IMR-90 (cell line): ENCODE measurements at regions not wholly inside any gene's neighbourhood (a gene's known extent, or its start where the extent isn't known, plus 50 kb on each side); places are given as distances from the start of the nearest gene placed in this dataset.

Source experiments
- ATAC-seq: fragments of 200-7000 bp; cut with Tn5 transposase; 2 replicates; pipeline ENCODE4 v1.9.1; 2020; ENCODE audit warnings: low read depth, mild to moderate bottlenecking, moderate library complexity
- BruUV-seq: library from RNA; stranded (reverse); fragments of 400-500 nt; replicated peaks from 2 replicates; lab custom pipeline; 2021; lab: Mats Ljungman, UMichigan
- CTCF ChIA-PET: fragments of 300-600 bp; formaldehyde crosslinking; extraction: SDS; loops from one replicate; lab custom pipeline; 2021; ENCODE audit warnings: antibody characterized with exemption; lab: Yijun Ruan, JAX
- POLR2A ChIA-PET: fragments of 300-600 bp; sonication (Branson Sonifier 250); formaldehyde crosslinking; loops from one replicate; lab custom pipeline; 2022; ENCODE audit warnings: antibody characterized with exemption; ENCODE audit not compliant: unreplicated experiment; lab: Charles Lee
- DNase-seq: peaks from one replicate; pipeline ENCODE4 v3.0.0; 2013
- H2AFZ ChIP-seq: replicated peaks from 2 replicates; pipeline ENCODE3; 2013; ENCODE audit warnings: low read length, mild to moderate bottlenecking; ENCODE audit not compliant: poor library complexity
- H2AK5ac ChIP-seq: 2 replicates; pipeline ENCODE4 v1.6.1; 2013; ENCODE audit warnings: low read depth, low read length, inconsistent platforms
- H2AK9ac ChIP-seq: replicated peaks from 2 replicates; pipeline ENCODE3; 2013; ENCODE audit warnings: mild to moderate bottlenecking, low read depth, low read length, moderate library complexity; ENCODE audit not compliant: poor library complexity
- H2BK120ac ChIP-seq: 2 replicates; pipeline ENCODE4 v1.6.1; 2013; ENCODE audit warnings: low read depth, low read length, inconsistent platforms
- H2BK15ac ChIP-seq: 3 replicates; pipeline ENCODE4 v1.6.1; 2013; ENCODE audit warnings: low read depth, low read length, inconsistent platforms
- H2BK20ac ChIP-seq: 2 replicates; pipeline ENCODE4 v1.6.1; 2013; ENCODE audit warnings: low read depth, mild to moderate bottlenecking, inconsistent platforms, low read length, moderate library complexity
- H2BK5ac ChIP-seq: 2 replicates; pipeline ENCODE4 v1.6.1; 2013; ENCODE audit warnings: mild to moderate bottlenecking, low read depth, low read length, inconsistent platforms; ENCODE audit not compliant: poor library complexity, severe bottlenecking
- H3K14ac ChIP-seq: replicated peaks from 2 replicates; pipeline ENCODE4 v1.6.1; 2013; ENCODE audit warnings: low read depth, low read length, inconsistent platforms
- H3K18ac ChIP-seq: 2 replicates; pipeline ENCODE4 v1.6.1; 2013; ENCODE audit warnings: low read depth, low read length, control low read depth
- H3K23ac ChIP-seq: 2 replicates; pipeline ENCODE4 v1.6.1; 2013; ENCODE audit warnings: low read depth, low read length, inconsistent platforms
- H3K27ac ChIP-seq: 2 replicates; pipeline ENCODE4 v1.5.1; 2013; ENCODE audit warnings: mild to moderate bottlenecking, control low read depth, low read length; ENCODE audit not compliant: insufficient read depth
- H3K27me3 ChIP-seq: 2 replicates; pipeline ENCODE4 v1.6.1; 2013; ENCODE audit warnings: low read length; ENCODE audit not compliant: control insufficient read depth, insufficient read depth
- H3K36me3 ChIP-seq: 2 replicates; pipeline ENCODE4 v1.6.1; 2013; ENCODE audit warnings: low read length, mixed read lengths; ENCODE audit not compliant: control insufficient read depth, insufficient read depth
- H3K4ac ChIP-seq: 2 replicates; pipeline ENCODE4 v1.6.1; 2013; ENCODE audit warnings: low read depth, low read length, inconsistent platforms
- H3K4me1 ChIP-seq: 2 replicates; pipeline ENCODE4 v1.6.1; 2013; ENCODE audit warnings: low read length, mixed read lengths; ENCODE audit not compliant: control insufficient read depth, insufficient read depth
- H3K4me2 ChIP-seq: 2 replicates; pipeline ENCODE4 v1.6.1; 2013; ENCODE audit warnings: low read depth, mild to moderate bottlenecking, control low read depth, low read length, moderate library complexity
- H3K4me3 ChIP-seq: 2 replicates; pipeline ENCODE4 v1.5.1; 2013; ENCODE audit warnings: low read depth, mild to moderate bottlenecking, control low read depth, low read length, moderate library complexity; ENCODE audit not compliant: insufficient read depth
- H3K56ac ChIP-seq: 2 replicates; pipeline ENCODE4 v1.6.1; 2013; ENCODE audit warnings: low read length, inconsistent platforms; ENCODE audit not compliant: insufficient read depth; ENCODE audit errors: extremely low read depth
- H3K79me1 ChIP-seq, 2 experiments: 2 replicates each; pipeline ENCODE4 v1.6.1; 2013; ENCODE audit warnings: low read length in 2 of 2, inconsistent platforms in 1 of 2, low read depth in 1 of 2
- H3K9ac ChIP-seq: 2 replicates; pipeline ENCODE4 v1.6.1; 2013; ENCODE audit warnings: low read depth, low read length, control low read depth
- H3K9me1 ChIP-seq: 2 replicates; pipeline ENCODE4 v1.6.1; 2013; ENCODE audit warnings: low read length, inconsistent platforms; ENCODE audit not compliant: insufficient read depth
- H3K9me3 ChIP-seq: 2 replicates; pipeline ENCODE4 v1.6.1; 2013; ENCODE audit warnings: low read length; ENCODE audit not compliant: control insufficient read depth, insufficient read depth
- H4K20me1 ChIP-seq: 2 replicates; pipeline ENCODE4 v1.6.1; 2013; ENCODE audit warnings: low read length, inconsistent platforms; ENCODE audit not compliant: insufficient read depth
- H4K5ac ChIP-seq: 2 replicates; pipeline ENCODE4 v1.6.1; 2013; ENCODE audit warnings: mild to moderate bottlenecking, low read depth, low read length, control low read depth
- H4K8ac ChIP-seq, 2 experiments: 2 replicates each; pipeline ENCODE4 v1.6.1; 2013; ENCODE audit warnings: low read depth in 2 of 2, low read length in 2 of 2, control low read depth in 1 of 2, inconsistent platforms in 1 of 2
- H4K91ac ChIP-seq: 2 replicates; pipeline ENCODE4 v1.6.1; 2013; ENCODE audit warnings: low read depth, low read length, inconsistent platforms; ENCODE audit not compliant: insufficient read depth
- BHLHE40 ChIP-seq: fragments of 150-350 bp; IDR thresholded peaks from 2 replicates; pipeline ENCODE4 v1.6.1; 2016; ENCODE audit warnings: mild to moderate bottlenecking, low read depth, low read length
- CEBPB ChIP-seq: IDR thresholded peaks from 2 replicates; pipeline ENCODE4 v1.6.1; 2012; ENCODE audit warnings: low read depth, low read length, improper control_type of control experiment
- CHD1 ChIP-seq: IDR thresholded peaks from 2 replicates; pipeline ENCODE4 v1.6.1; 2012; ENCODE audit warnings: low read depth, low read length, improper control_type of control experiment
- CTCF ChIP-seq: conservative IDR thresholded peaks from 2 replicates; pipeline ENCODE4 v1.5.1; 2012; ENCODE audit warnings: mild to moderate bottlenecking, low read depth, low read length, improper control_type of control experiment
- ELK1 ChIP-seq: fragments of 150-350 bp; IDR thresholded peaks from 2 replicates; pipeline ENCODE4 v1.6.1; 2016; ENCODE audit warnings: low read depth, mild to moderate bottlenecking, low read length, moderate library complexity, borderline replicate concordance
- FOS ChIP-seq: fragments of 150-350 bp; IDR thresholded peaks from 2 replicates; pipeline ENCODE4 v1.6.1; 2016; ENCODE audit warnings: low read depth, low read length
- MAZ ChIP-seq: IDR thresholded peaks from 2 replicates; pipeline ENCODE4 v1.6.1; 2012; ENCODE audit warnings: low read depth, mild to moderate bottlenecking, low read length, improper control_type of control experiment, moderate library complexity, borderline replicate concordance
- NFE2L2 ChIP-seq: fragments of 150-350 bp; IDR thresholded peaks from 2 replicates; pipeline ENCODE4 v1.6.1; 2016; ENCODE audit warnings: low read depth, mild to moderate bottlenecking, low read length
- POLR2A ChIP-seq: IDR thresholded peaks from 2 replicates; pipeline ENCODE4 v1.6.1; 2012; ENCODE audit warnings: mild to moderate bottlenecking, low read depth, low read length
- RCOR1 ChIP-seq: IDR thresholded peaks from 2 replicates; pipeline ENCODE4 v1.6.1; 2012; ENCODE audit warnings: mild to moderate bottlenecking, low read length, improper control_type of control experiment; ENCODE audit not compliant: insufficient replicate concordance
- RFX5 ChIP-seq: IDR thresholded peaks from 2 replicates; pipeline ENCODE4 v1.8.0; 2012; ENCODE audit warnings: low read depth, mild to moderate bottlenecking, low read length, moderate library complexity
- SMC3 ChIP-seq: fragments of 150-350 bp; IDR thresholded peaks from 2 replicates; pipeline ENCODE4 v1.6.1; 2016; ENCODE audit warnings: low read depth, mild to moderate bottlenecking, antibody characterized with exemption, low read length, moderate library complexity
- USF2 ChIP-seq: fragments of 150-350 bp; IDR thresholded peaks from 2 replicates; pipeline ENCODE4 v1.6.1; 2017; ENCODE audit warnings: mild to moderate bottlenecking, antibody characterized with exemption, low read length, low read depth
- WGBS, 2 experiments: methylation state at CpG; one replicate each; pipeline versions ENCODE4 v1.1.5 to v1.1.7; 2013; ENCODE audit warnings: missing lambda C conversion rate in 2 of 2; ENCODE audit not compliant: insufficient read length in 1 of 2; ENCODE audit errors: extremely low coverage in 2 of 2; 5-methylcytosine and 5-hydroxymethylcytosine counted together
- dilution Hi-C: fragments of 300-500 bp; cut with HindIII; formaldehyde crosslinking; loops from one replicate; pipeline ENCODE4 v1.14.3; 2018; ENCODE audit warnings: low sequenced_read_pairs; ENCODE audit not compliant: unreplicated experiment
- in situ Hi-C: fragments of 300-500 bp; cut with MboI; formaldehyde crosslinking; loops from 3 replicates; pipeline ENCODE4 v1.14.3; 2019; ENCODE audit warnings: low sequenced_read_pairs, inconsistent platforms, mixed read lengths
- intact Hi-C: fragments of 100-400 bp; cut with micrococcal nuclease; formaldehyde crosslinking; loops from 2 replicates; pipeline ENCODE4 v1.10.0; 2022

GRCh38 chr17:27230996-27231395 lies 62.9 kb upstream of the WSB1 start:
- Histone ChIP-seq H3K27me3 (no peaks in the 10 kb centered on the region), H3K9me1 (no peaks in the 10 kb centered on the region), H2BK120ac (no peak overlapping the region), H4K20me1 (no peaks in the 10 kb centered on the region), H3K9me3 (no peaks in the 10 kb centered on the region), H2BK20ac (no peak overlapping the region), H2AK5ac (no peak overlapping the region), H3K4me3 (no peak overlapping the region), H3K4me1 (no peaks in the 10 kb centered on the region), H4K8ac (no peak overlapping the region), H3K27ac (no peak overlapping the region), H3K4me2 (no peak overlapping the region), H3K18ac (no peak overlapping the region), H3K79me1 (no peaks in the 10 kb centered on the region), H2BK15ac (no peak overlapping the region), H3K56ac (no peak overlapping the region), H2AK9ac (no peak overlapping the region), H2BK5ac (no peak overlapping the region), H3K23ac (no peak overlapping the region), H3K36me3 (no peaks in the 10 kb centered on the region), H2AFZ (no peak overlapping the region), H3K9ac (no peak overlapping the region), H4K5ac (no peak overlapping the region), H3K4ac (no peak overlapping the region), H3K14ac (no peak overlapping the region), H4K91ac (no peak overlapping the region)
- dilution Hi-C loops (loop anchor here (25.0 kb wide), 1 partner anchor 106 kb away; no protein-coding TSS in a partner anchor), in situ Hi-C loops (loop anchor here (10.0 to 25.0 kb wide), 3 partner anchors 206 to 531 kb away; partner anchors contain the start of gene LGALS9), intact Hi-C loops (no loop called here)
- ChIA-PET CTCF (no interaction called here), POLR2A (interaction anchor here (0.6 kb wide), 1 partner anchor 89 kb away, joined by 4 read pairs; no protein-coding TSS in a partner anchor)
- 67% methylated on average over 1 of the region's 8 CpGs; no CpG with 5 or more reads in 1 of the 2 experiments for WGBS, 2 experiments
- BruUV-seq, result no TSS peak
- no peak for DNase-seq
- no peak for ATAC-seq
- TF ChIP-seq NFE2L2, result no peak
- TF ChIP-seq RCOR1, result no peak
- TF ChIP-seq MAZ, result no peak
- TF ChIP-seq CTCF, result no peak
- no peak for TF ChIP-seq SMC3
- TF ChIP-seq RFX5, result no peak
- no peak for TF ChIP-seq CEBPB
- no peak for TF ChIP-seq CHD1
- no peak for TF ChIP-seq POLR2A
- TF ChIP-seq FOS, result no peak
- TF ChIP-seq ELK1, result no peak
- no peak for TF ChIP-seq BHLHE40
- TF ChIP-seq USF2, result no peak
